ENCODE measurements at regions not wholly inside any gene's neighbourhood (a gene's known extent, or its start where the extent isn't known, plus 50 kb on each side); places are given as distances from the start of the nearest gene placed in this dataset.

DNA sequence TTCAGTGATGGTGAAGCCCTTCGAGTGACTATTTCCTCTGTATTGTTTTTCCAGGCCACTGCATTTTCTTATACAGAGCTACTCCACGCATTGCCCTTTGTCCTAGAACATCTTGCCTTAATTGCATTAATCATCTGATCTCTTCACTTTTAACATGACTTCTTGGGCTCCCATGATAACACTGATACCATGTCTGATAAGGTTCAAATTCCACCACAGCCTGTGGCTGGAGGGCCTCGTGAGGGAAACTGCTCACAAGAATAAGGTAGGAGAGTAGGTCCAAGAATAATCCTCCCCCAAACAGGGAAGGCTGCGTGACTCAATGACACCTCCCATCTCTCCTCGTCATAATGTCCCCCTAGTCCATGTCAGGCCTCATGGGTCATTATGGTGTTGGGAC is 165.5 kb upstream of the ECI2 start:
- Histone ChIP-seq H3K4me3 (ENCODE audit: low read depth, low read length) (no peak overlapping the region), H3K27me3 (ENCODE audit: control insufficient read depth, insufficient read depth, low read length) (no peaks in the 10 kb centered on the region), H3K36me3 (ENCODE audit: control insufficient read depth, insufficient read depth, low read length) (no peaks in the 10 kb centered on the region)
- TF ChIP-seq, protein P1, sequence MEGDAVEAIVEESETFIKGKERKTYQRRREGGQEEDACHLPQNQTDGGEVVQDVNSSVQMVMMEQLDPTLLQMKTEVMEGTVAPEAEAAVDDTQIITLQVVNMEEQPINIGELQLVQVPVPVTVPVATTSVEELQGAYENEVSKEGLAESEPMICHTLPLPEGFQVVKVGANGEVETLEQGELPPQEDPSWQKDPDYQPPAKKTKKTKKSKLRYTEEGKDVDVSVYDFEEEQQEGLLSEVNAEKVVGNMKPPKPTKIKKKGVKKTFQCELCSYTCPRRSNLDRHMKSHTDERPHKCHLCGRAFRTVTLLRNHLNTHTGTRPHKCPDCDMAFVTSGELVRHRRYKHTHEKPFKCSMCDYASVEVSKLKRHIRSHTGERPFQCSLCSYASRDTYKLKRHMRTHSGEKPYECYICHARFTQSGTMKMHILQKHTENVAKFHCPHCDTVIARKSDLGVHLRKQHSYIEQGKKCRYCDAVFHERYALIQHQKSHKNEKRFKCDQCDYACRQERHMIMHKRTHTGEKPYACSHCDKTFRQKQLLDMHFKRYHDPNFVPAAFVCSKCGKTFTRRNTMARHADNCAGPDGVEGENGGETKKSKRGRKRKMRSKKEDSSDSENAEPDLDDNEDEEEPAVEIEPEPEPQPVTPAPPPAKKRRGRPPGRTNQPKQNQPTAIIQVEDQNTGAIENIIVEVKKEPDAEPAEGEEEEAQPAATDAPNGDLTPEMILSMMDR (IDR thresholded peaks at IDR 0.05; ENCODE audit: insufficient read depth, low read length, severe bottlenecking), result no peak
- FAIRE-seq, result no peak
- no peak for DNase-seq (ENCODE audit: low read depth)

- FAIRE-seq (no peak), DNase-seq (ENCODE audit: low read depth) (peak; percentile 80)
- H3K27me3 ChIP-seq (ENCODE audit: control insufficient read depth, insufficient read depth, low read length), result no peaks in the 10 kb centered on the region
- no peak overlapping the region for H3K4me3 ChIP-seq (ENCODE audit: low read depth, low read length)
- TF ChIP-seq, protein P1 (IDR thresholded peaks at IDR 0.05; ENCODE audit: insufficient read depth, low read length, severe bottlenecking), result no peak
- no peaks in the 10 kb centered on the region for H3K36me3 ChIP-seq (ENCODE audit: control insufficient read depth, insufficient read depth, low read length)
These were observed 164.1 kb upstream of the ECI2 start for GRCh38 chr6:4299476-4299875.

DNA sequence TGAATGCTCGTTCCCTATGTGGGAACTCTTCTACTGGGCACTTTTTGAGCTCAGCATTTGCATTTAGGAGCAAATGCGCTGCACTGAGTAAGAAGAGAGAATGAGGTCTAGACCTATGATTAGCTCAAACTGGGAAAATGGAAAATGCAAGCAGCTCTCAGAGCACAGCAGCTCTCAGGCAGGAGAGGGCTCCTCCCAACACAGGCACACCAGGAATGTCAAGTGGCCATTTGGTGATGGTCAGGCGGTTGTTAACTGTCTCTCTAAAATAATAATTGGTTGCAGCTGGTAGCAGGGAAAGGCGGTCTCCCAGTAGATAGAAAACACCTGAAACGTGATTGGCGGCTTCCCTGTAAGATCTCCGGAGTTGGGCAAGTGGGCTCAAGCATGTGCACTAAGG is 162.0 kb upstream of the ECI2 start:
- Histone ChIP-seq H3K4me3 (ENCODE audit: low read depth, low read length) (no peak overlapping the region), H3K36me3 (ENCODE audit: control insufficient read depth, insufficient read depth, low read length) (no peaks in the 10 kb centered on the region), H3K27me3 (ENCODE audit: control insufficient read depth, insufficient read depth, low read length) (no peaks in the 10 kb centered on the region)
- FAIRE-seq, result no peak
- DNase-seq (ENCODE audit: low read depth), result no peak
- TF ChIP-seq, protein P1 (IDR thresholded peaks at IDR 0.05; ENCODE audit: insufficient read depth, low read length, severe bottlenecking), result no peak

DNA sequence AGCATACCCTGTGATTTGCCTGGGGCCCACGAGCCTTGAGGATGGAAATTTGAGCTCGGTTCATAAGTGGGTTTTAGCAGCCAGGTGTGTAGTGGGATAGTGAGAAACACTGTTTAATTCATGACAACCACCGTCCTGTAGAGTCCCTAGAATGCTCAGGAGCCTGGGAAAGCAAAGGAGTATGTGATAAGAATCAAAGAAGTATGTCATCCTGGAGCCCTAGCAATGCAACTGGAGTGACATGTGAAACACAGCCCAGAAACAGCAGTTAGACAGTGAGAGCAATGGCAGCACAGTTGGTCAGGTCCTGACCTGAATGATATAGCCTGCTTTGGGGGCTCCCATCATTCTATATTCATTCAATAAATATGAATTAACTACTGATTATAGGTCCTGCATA is 161.2 kb upstream of the ECI2 start:
- no peaks in the 10 kb centered on the region for H3K36me3 ChIP-seq (ENCODE audit: control insufficient read depth, insufficient read depth, low read length)
- no peaks in the 10 kb centered on the region for H3K27me3 ChIP-seq (ENCODE audit: control insufficient read depth, insufficient read depth, low read length)
- no peak overlapping the region for H3K4me3 ChIP-seq (ENCODE audit: low read depth, low read length)
- no peak for FAIRE-seq
- DNase-seq (ENCODE audit: low read depth), result no peak
- TF ChIP-seq, protein P1 (IDR thresholded peaks at IDR 0.05; ENCODE audit: insufficient read depth, low read length, severe bottlenecking), result no peak

DNA sequence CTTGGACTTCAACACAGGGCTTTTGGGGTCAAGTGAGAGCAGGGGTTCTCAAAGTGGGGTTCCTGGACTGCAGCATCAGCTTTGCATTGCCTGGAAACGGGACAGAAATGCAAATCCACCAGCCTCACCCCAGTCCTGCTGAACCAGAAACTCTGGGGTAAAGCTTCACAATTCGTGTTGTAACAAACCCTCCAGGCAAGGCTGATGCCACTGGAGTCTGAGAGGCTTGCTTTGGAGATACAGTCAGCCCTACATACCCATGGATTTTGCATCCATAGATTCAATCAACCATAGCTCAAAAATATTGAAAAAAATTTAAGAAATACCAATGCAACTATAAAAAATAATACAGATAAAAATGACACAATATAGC is 160.4 kb upstream of the ECI2 start:
- no peaks in the 10 kb centered on the region for H3K27me3 ChIP-seq (ENCODE audit: control insufficient read depth, insufficient read depth, low read length)
- DNase-seq (ENCODE audit: low read depth) (peak; percentile 25), FAIRE-seq (no peak)
- TF ChIP-seq, protein P1 (IDR thresholded peaks at IDR 0.05; ENCODE audit: insufficient read depth, low read length, severe bottlenecking), result no peak
- H3K4me3 ChIP-seq (ENCODE audit: low read depth, low read length), result no peak overlapping the region
- H3K36me3 ChIP-seq (ENCODE audit: control insufficient read depth, insufficient read depth, low read length), result no peaks in the 10 kb centered on the region

DNA sequence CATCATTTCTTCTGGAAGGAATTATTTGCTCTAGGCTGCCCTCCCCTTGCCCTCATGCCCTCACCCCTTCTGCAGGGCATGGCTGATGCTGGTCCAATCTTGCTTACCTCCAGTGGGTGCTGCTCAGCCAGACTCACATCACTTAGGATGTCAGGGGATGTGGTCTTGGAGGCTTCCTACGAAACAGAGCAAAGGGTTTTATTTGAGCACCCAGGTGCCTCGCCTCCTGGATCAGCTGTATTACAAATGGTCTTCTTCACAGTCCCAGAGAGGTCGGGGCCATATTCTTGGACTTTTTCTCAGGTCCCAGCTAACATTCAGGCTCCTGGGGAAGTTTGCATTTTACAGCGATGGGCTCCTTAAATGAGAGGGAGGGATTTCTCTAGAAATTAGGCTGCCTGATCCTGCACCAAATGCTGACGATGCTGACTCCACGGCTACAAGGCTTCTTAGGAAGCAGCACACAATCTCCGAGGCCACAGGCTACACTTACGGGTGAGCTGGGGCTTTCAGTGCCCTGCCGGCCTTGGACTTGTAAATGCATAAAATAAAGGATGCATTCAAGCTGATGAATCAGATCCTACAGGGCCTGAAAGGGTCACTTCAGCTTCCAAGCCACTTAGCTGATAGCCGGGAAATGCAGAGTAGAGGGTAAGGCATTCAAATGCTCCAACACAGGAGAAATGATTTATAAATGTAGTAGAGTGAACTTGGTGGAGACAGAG is 159.8 kb upstream of the ECI2 start:
- TF ChIP-seq, protein P1 (IDR thresholded peaks at IDR 0.05; ENCODE audit: insufficient read depth, low read length, severe bottlenecking), result no peak
- DNase-seq (ENCODE audit: low read depth) (no peak), FAIRE-seq (no peak)
- Histone ChIP-seq H3K27me3 (ENCODE audit: control insufficient read depth, insufficient read depth, low read length) (no peaks in the 10 kb centered on the region), H3K4me3 (ENCODE audit: low read depth, low read length) (no peak overlapping the region), H3K36me3 (ENCODE audit: control insufficient read depth, insufficient read depth, low read length) (no peaks in the 10 kb centered on the region)

All from bronchial epithelial cell (primary cell).